ENCODE measurements at regions not wholly inside any gene's neighbourhood (a gene's known extent, or its start where the extent isn't known, plus 50 kb on each side); places are given as distances from the start of the nearest gene placed in this dataset.

- Mint-ChIP-seq H3K27me3 (ENCODE audit: low read depth) (no peaks in the 10 kb centered on the region), H3K9me3 (ENCODE audit: low read depth) (no peaks in the 10 kb centered on the region), H3K36me3 (ENCODE audit: low read depth) (no peaks in the 10 kb centered on the region), H3K4me3 (ENCODE audit: unreplicated experiment) (no peak overlapping the region), H3K4me1 (ENCODE audit: low read depth) (peaks cover 24% of the 10 kb centered on the region), H3K27ac (ENCODE audit: unreplicated experiment) (no peak overlapping the region)
- TF ChIP-seq CTCF (IDR thresholded peaks at IDR 0.05), result no peak
- no peak for DNase-seq (ENCODE audit: low spot score)
Observed at GRCh38 chr21:35641271-35642016, 418.9 kb downstream of the SETD4 start.

- DNase-seq (ENCODE audit: low spot score), result no peak
- no peak for TF ChIP-seq CTCF (IDR thresholded peaks at IDR 0.05)
- Mint-ChIP-seq H3K27me3 (ENCODE audit: low read depth) (no peaks in the 10 kb centered on the region), H3K4me3 (ENCODE audit: unreplicated experiment) (no peak overlapping the region), H3K27ac (ENCODE audit: unreplicated experiment) (no peak overlapping the region), H3K4me1 (ENCODE audit: low read depth) (peaks cover 25% of the 10 kb centered on the region), H3K9me3 (ENCODE audit: low read depth) (no peaks in the 10 kb centered on the region), H3K36me3 (ENCODE audit: low read depth) (no peaks in the 10 kb centered on the region)
Observed at GRCh38 chr21:35637431-35637830, 422.9 kb downstream of the SETD4 start.

GRCh38 chr21:35635994-35636393 lies 424.3 kb downstream of the SETD4 start:
- no peak overlapping the region for H3K4me3 Mint-ChIP-seq (ENCODE audit: unreplicated experiment)
- H3K9me3 Mint-ChIP-seq (ENCODE audit: low read depth), result no peaks in the 10 kb centered on the region
- H3K27ac Mint-ChIP-seq (ENCODE audit: unreplicated experiment), result no peak overlapping the region
- no peak for TF ChIP-seq CTCF (IDR thresholded peaks at IDR 0.05)
- no peak for DNase-seq (ENCODE audit: low spot score)
- no peaks in the 10 kb centered on the region for H3K27me3 Mint-ChIP-seq (ENCODE audit: low read depth)
- H3K4me1 Mint-ChIP-seq (ENCODE audit: low read depth), result peaks cover 16% of the 10 kb centered on the region
- H3K36me3 Mint-ChIP-seq (ENCODE audit: low read depth), result no peaks in the 10 kb centered on the region

- H3K27me3 Mint-ChIP-seq (ENCODE audit: low read depth), result no peaks in the 10 kb centered on the region
- no peak overlapping the region for H3K4me3 Mint-ChIP-seq (ENCODE audit: unreplicated experiment)
- no peak overlapping the region for H3K27ac Mint-ChIP-seq (ENCODE audit: unreplicated experiment)
- DNase-seq (ENCODE audit: low spot score), result no peak
- no peak for TF ChIP-seq CTCF (IDR thresholded peaks at IDR 0.05)
- H3K36me3 Mint-ChIP-seq (ENCODE audit: low read depth), result no peaks in the 10 kb centered on the region
- H3K9me3 Mint-ChIP-seq (ENCODE audit: low read depth), result no peaks in the 10 kb centered on the region
- H3K4me1 Mint-ChIP-seq (ENCODE audit: low read depth), result peaks cover 10% of the 10 kb centered on the region
Observed at GRCh38 chr21:35635261-35635660, 425.1 kb downstream of the SETD4 start.

- no peaks in the 10 kb centered on the region for H3K36me3 Mint-ChIP-seq (ENCODE audit: low read depth)
- H3K27me3 Mint-ChIP-seq (ENCODE audit: low read depth), result no peaks in the 10 kb centered on the region
- peaks cover 10% of the 10 kb centered on the region for H3K4me1 Mint-ChIP-seq (ENCODE audit: low read depth)
- no peak for TF ChIP-seq CTCF (IDR thresholded peaks at IDR 0.05)
- no peak for DNase-seq (ENCODE audit: low spot score)
- H3K4me3 Mint-ChIP-seq (ENCODE audit: unreplicated experiment), result no peak overlapping the region
- H3K27ac Mint-ChIP-seq (ENCODE audit: unreplicated experiment), result no peak overlapping the region
- no peaks in the 10 kb centered on the region for H3K9me3 Mint-ChIP-seq (ENCODE audit: low read depth)
Observed at GRCh38 chr21:35633501-35633900, 426.8 kb downstream of the SETD4 start.
